ENCODE measurements at regions not wholly inside any gene's neighbourhood (a gene's known extent, or its start where the extent isn't known, plus 50 kb on each side); places are given as distances from the start of the nearest gene placed in this dataset.

- TF ChIP-seq CTCF (conservative IDR thresholded peaks at IDR 0.05; ENCODE audit: low read depth, low read length) = no peak
- TF ChIP-seq RAD21 (IDR thresholded peaks at IDR 0.05; ENCODE audit: low read length) = no peak
Measured at GRCh38 chrX:13190051-13190450, 129.8 kb downstream of the ATXN3L start.
